IMR-90 (cell line): ENCODE measurements at regions not wholly inside any gene's neighbourhood (a gene's known extent, or its start where the extent isn't known, plus 50 kb on each side); places are given as distances from the start of the nearest gene placed in this dataset.

Source experiments
- BHLHE40 ChIP-seq: fragments of 150-350 bp; IDR thresholded peaks from 2 replicates; pipeline ENCODE4 v1.6.1; 2016; ENCODE audit warnings: mild to moderate bottlenecking, low read depth, low read length
- CEBPB ChIP-seq: IDR thresholded peaks from 2 replicates; pipeline ENCODE4 v1.6.1; 2012; ENCODE audit warnings: low read depth, low read length, improper control_type of control experiment
- ELK1 ChIP-seq: fragments of 150-350 bp; IDR thresholded peaks from 2 replicates; pipeline ENCODE4 v1.6.1; 2016; ENCODE audit warnings: low read depth, mild to moderate bottlenecking, low read length, moderate library complexity, borderline replicate concordance
- FOS ChIP-seq: fragments of 150-350 bp; IDR thresholded peaks from 2 replicates; pipeline ENCODE4 v1.6.1; 2016; ENCODE audit warnings: low read depth, low read length
- MAFK ChIP-seq: IDR thresholded peaks from 2 replicates; pipeline ENCODE4 v1.6.1; 2012; ENCODE audit warnings: low read depth, low read length, improper control_type of control experiment
- MAZ ChIP-seq: IDR thresholded peaks from 2 replicates; pipeline ENCODE4 v1.6.1; 2012; ENCODE audit warnings: low read depth, mild to moderate bottlenecking, low read length, improper control_type of control experiment, moderate library complexity, borderline replicate concordance
- NFE2L2 ChIP-seq: fragments of 150-350 bp; IDR thresholded peaks from 2 replicates; pipeline ENCODE4 v1.6.1; 2016; ENCODE audit warnings: low read depth, mild to moderate bottlenecking, low read length
- POLR2A ChIP-seq: IDR thresholded peaks from 2 replicates; pipeline ENCODE4 v1.6.1; 2012; ENCODE audit warnings: mild to moderate bottlenecking, low read depth, low read length
- RAD21 ChIP-seq: IDR thresholded peaks from 2 replicates; pipeline ENCODE4 v1.6.1; 2012; ENCODE audit warnings: low read length, improper control_type of control experiment
- RCOR1 ChIP-seq: IDR thresholded peaks from 2 replicates; pipeline ENCODE4 v1.6.1; 2012; ENCODE audit warnings: mild to moderate bottlenecking, low read length, improper control_type of control experiment; ENCODE audit not compliant: insufficient replicate concordance
- RFX5 ChIP-seq: IDR thresholded peaks from 2 replicates; pipeline ENCODE4 v1.8.0; 2012; ENCODE audit warnings: low read depth, mild to moderate bottlenecking, low read length, moderate library complexity
- SMC3 ChIP-seq: fragments of 150-350 bp; IDR thresholded peaks from 2 replicates; pipeline ENCODE4 v1.6.1; 2016; ENCODE audit warnings: low read depth, mild to moderate bottlenecking, antibody characterized with exemption, low read length, moderate library complexity
- USF2 ChIP-seq: fragments of 150-350 bp; IDR thresholded peaks from 2 replicates; pipeline ENCODE4 v1.6.1; 2017; ENCODE audit warnings: mild to moderate bottlenecking, antibody characterized with exemption, low read length, low read depth
- TF ChIP-seq, protein P1 (sequence below): conservative IDR thresholded peaks from 2 replicates; pipeline ENCODE4 v1.5.1; 2012; ENCODE audit warnings: mild to moderate bottlenecking, low read depth, low read length, improper control_type of control experiment

DNA sequence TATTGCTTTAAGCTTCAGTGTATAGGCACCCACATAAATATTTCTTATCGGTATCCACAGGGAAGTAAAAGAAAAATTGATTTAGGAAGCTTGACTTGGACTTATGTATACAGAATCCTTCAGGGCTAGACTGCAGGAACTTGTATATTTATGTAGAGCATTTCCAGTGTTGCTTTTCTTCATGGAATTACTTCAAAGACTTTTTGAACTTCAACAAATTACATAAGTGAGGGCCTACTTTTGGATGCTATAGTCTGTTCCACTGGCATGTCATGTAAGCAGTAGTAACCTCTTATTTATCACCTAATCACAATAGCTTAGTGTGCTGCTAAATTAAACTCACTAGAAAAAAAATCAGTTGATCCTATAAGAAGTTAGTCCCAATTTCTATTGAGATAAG, 557.9 kb upstream of the SLITRK6 start:
- TF ChIP-seq, protein P1, sequence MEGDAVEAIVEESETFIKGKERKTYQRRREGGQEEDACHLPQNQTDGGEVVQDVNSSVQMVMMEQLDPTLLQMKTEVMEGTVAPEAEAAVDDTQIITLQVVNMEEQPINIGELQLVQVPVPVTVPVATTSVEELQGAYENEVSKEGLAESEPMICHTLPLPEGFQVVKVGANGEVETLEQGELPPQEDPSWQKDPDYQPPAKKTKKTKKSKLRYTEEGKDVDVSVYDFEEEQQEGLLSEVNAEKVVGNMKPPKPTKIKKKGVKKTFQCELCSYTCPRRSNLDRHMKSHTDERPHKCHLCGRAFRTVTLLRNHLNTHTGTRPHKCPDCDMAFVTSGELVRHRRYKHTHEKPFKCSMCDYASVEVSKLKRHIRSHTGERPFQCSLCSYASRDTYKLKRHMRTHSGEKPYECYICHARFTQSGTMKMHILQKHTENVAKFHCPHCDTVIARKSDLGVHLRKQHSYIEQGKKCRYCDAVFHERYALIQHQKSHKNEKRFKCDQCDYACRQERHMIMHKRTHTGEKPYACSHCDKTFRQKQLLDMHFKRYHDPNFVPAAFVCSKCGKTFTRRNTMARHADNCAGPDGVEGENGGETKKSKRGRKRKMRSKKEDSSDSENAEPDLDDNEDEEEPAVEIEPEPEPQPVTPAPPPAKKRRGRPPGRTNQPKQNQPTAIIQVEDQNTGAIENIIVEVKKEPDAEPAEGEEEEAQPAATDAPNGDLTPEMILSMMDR, result no peak
- no peak for TF ChIP-seq MAFK
- no peak for TF ChIP-seq CEBPB
- TF ChIP-seq NFE2L2, result no peak
- no peak for TF ChIP-seq RCOR1
- TF ChIP-seq MAZ, result no peak
- no peak for TF ChIP-seq ELK1
- TF ChIP-seq RAD21, result no peak
- no peak for TF ChIP-seq RFX5
- no peak for TF ChIP-seq POLR2A
- TF ChIP-seq SMC3, result no peak
- TF ChIP-seq USF2, result no peak
- no peak for TF ChIP-seq FOS
- no peak for TF ChIP-seq BHLHE40
